Bone marrow (tissue), 2 donors: ENCODE measurements at regions not wholly inside any gene's neighbourhood (a gene's known extent, or its start where the extent isn't known, plus 50 kb on each side); places are given as distances from the start of the nearest gene placed in this dataset.

Experiments used
- DNase-seq, 2 donors: peaks; one replicate each; lab custom pipeline; 2025; lab: John Stamatoyannopoulos, UW

DNA sequence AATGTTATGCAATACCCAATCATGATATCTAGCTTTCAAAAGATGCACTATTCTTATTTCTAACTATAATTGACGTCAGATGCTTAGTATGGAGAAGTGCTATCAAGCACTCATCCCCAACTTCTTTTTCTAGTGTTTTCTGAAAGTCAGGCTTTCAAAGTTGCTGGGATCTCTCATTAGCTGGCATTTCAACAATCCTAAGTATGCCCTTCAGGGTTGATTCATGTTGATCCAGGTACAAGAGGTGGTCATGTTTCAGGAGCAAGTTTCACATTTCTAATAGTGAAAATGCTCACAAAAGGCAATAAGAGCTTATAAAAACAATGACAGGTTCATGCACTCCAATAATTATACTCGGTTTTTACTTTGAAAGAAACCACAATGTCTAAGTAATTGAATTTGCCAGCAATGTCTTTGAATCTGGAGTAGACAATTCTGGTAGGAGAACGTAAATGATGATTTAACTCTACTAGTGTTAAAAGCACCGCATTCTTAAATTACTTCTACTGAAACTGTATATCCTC, 193.7 kb upstream of the KHDRBS2 start:
- no peak for DNase-seq

GRCh38 chr6:62474793-62475192, 188.8 kb upstream of the KHDRBS2 start:
- DNase-seq, result no peak

DNA sequence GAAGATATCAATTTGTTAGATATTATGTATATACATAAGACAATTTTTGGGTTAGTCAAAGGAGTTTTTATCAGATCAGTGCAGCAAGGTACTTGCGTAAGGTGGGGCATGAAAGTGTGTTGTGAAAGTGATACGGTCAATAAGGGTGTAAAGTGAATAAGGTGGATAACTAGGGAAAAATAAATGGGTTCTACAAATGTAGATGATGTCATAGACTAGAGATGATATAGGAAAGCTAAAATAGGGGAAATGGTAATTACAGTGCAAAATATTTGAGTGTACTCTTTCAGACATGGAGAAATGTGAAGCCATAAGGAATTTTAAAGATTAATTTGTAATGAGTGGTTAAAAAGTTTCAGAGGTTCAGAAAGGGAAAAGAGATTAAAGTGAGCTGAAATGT, 180.6 kb upstream of the KHDRBS2 start:
- no peak for DNase-seq

DNA sequence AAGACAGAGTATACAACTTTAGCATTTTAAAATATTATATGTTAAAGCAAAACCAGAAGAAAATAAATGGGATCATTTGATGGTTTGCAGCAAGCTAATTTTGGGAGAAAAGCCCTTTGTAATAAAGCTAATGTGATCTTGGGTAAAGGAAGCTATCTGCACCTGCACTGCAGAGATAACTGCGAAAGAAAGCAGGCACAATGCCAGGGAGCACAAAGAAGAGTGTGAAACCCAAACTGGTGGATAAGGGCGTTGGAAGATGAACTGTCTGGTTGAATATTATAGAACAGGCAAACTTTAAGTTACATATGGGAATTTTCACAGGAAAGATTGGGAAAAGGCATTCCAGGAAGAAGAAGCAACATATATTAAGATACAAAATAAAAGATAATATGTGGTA, 179.2 kb upstream of the KHDRBS2 start:
- DNase-seq, result no peak

GRCh38 chr6:62452586-62452985, 166.6 kb upstream of the KHDRBS2 start:
- no peak for DNase-seq

DNA sequence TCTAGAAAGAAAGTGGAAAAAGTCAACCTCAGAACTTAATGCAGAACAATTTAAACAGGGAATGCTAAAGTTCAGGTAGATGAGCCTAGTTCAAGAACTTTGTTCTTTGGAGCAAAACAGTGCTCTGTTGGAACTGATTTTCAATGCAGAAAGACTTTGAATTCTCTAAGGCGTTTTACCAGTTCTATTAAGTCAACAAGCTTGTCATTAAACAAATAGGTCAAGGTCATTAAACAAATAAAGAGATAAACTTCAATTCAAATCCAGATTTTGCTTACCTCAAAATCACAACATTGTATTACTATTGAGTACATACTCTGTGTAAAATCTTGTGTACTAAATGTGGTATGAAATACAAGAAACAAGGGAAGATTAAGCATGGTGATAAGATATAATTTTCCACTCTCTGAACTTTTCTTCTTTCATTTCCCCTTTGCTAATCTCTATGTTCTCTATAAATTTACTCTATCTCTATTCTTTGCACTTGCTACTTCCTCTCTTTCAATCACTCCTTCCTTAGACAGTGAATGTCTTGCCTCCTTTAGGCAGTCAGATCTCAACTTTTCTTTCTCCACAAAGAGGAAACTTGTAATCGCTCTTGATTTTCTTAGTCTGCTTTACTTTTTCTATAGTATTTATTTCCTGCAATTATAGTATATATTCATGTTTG, 160.8 kb upstream of the KHDRBS2 start:
- DNase-seq, result no peak

GRCh38 chr6:62445521-62445920, 159.5 kb upstream of the KHDRBS2 start:
- no peak for DNase-seq

DNA sequence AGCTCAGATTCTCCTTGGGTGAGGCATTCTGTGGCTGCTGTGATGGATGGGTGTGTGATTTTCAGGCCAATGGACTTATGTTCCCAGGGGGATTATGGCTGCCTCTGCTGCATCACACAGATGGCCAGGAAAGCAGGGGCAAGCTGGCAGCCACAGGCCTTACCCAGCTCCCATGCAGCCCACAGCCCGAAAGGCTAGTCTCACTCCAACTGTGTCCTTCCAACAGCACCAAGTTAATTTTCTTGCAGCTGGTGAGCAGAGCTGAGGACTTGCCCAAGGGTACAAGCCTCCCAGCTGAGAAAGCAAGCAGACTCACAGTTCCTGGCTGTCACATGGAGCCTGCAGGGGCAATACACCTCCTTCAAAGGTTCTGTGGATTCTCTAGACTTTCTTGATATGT, 155.2 kb upstream of the KHDRBS2 start:
- no peak for DNase-seq

DNA sequence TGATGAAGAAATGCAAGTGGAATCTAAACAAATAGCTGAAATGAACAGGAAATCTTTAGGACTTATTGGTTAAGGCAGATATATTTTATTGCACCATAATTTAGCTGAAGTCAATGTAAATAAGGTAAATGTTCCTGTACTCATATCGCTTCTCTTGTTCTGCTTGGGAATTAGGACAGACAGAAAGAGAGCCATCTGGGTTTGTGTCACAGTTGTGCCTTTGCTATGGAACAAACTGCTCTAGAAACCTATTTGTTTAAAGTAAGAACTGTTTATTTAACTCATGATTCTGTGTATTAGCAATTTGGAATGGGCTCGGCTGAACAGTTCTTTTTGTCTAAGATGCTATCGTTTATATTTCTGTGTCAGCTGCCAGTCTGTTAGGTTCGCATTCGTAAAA, 143.8 kb upstream of the KHDRBS2 start:
- DNase-seq, result no peak

DNA sequence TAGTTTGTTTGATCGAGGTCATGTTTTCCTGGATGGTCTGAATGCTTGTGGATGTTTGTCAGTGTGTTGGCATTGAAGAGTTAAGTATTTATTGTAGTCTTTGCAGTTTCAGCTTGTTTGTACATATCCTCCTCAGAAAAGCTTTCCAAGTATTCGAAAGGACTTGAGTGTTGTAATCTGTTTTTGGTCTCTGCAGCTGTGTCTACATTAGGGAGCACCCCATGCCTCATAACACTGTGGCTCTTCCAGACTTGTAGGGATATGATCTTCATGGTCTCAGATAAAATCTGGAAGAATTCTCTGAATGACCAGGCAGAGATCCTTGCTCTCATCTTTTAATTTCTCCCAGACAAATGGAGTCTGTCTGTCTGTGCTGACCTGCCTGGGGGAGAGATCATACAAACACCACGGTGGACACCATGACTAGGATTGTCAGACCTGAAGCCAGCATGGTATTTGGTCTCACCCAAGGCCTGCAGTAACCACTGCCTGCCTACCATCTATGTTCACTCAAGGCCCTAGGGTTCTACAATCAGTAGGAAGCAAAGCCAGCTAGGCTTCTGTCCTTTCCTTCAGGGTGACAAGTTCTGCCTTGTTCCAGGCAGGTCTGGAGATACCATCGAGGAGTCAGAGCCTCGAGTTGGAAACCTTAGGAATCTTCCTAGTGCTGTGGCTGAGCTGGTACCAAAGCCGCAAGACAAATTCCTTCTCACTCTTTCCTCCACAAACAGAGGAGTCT, 114.7 kb upstream of the KHDRBS2 start:
- DNase-seq, result no peak

GRCh38 chr6:62393608-62394007, 107.6 kb upstream of the KHDRBS2 start:
- no peak for DNase-seq

GRCh38 chr6:62392291-62392690, 106.3 kb upstream of the KHDRBS2 start:
- no peak for DNase-seq

DNA sequence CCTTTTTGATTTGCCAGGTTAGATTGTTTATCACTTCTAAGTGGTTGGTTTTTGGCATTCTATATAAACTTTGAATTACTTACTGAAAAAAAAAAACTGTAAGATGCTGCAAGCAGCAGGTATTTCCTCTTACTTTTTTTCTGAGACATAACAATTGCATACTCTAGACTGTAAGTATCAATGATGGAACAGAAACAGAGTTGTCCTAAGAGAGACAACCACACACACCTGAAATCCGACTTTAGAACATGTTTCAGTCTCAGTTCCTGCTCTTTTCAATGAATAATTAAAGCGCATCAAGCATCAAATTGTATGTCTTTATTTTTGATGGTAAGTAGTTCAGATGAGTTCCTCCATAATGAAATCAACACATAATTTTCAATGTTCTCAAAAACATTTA, 105.3 kb upstream of the KHDRBS2 start:
- no peak for DNase-seq

GRCh38 chr6:62390401-62390800, 104.4 kb upstream of the KHDRBS2 start:
- DNase-seq, result no peak

GRCh38 chr6:62371453-62372210, 85.6 kb upstream of the KHDRBS2 start:
- DNase-seq, result peak in 1 of 2 donors; percentile 46

DNA sequence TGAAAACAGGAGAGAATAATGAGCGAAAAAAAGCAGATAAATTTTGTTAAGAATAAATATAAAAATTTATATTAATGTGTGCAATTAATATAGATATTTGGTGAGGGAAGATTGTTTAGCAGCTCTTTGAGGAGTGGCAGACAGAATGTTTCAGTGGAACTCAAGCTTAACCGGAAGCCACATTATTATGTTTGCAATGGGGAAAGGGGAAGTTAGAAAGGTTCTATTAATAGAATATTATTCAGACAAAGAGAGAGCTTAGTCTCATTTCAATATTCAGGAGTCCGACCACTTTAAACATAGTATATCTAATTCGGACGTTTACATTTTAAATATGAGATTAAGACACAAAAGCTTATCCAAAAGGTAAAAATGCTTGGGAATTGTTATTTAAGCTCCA, 81.6 kb upstream of the KHDRBS2 start:
- DNase-seq, result peak in 1 of 2 donors; percentile 86

DNA sequence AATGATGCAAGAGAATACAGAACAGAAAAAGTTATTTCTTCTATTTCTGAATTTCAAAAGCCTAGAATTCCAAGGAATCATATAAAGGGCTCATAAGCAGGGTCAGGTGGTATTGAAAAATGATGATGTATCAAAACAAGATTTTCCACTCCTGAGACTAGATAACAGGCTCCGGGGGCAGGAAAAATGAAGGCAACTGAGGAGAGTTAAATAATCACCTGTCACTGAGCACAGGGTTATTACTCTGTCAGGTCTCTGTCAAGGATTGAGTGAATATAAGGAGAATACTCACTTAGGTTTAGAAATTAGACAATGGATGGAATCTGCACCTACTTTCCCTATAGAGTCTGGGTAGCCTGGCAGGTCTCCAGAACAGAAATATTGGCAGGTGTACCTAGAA, 76.1 kb upstream of the KHDRBS2 start:
- no peak for DNase-seq

- DNase-seq, result no peak
These were observed 71.8 kb upstream of the KHDRBS2 start for GRCh38 chr6:62357835-62358234.

GRCh38 chr6:62354261-62354660, 68.2 kb upstream of the KHDRBS2 start:
- DNase-seq, result no peak

DNA sequence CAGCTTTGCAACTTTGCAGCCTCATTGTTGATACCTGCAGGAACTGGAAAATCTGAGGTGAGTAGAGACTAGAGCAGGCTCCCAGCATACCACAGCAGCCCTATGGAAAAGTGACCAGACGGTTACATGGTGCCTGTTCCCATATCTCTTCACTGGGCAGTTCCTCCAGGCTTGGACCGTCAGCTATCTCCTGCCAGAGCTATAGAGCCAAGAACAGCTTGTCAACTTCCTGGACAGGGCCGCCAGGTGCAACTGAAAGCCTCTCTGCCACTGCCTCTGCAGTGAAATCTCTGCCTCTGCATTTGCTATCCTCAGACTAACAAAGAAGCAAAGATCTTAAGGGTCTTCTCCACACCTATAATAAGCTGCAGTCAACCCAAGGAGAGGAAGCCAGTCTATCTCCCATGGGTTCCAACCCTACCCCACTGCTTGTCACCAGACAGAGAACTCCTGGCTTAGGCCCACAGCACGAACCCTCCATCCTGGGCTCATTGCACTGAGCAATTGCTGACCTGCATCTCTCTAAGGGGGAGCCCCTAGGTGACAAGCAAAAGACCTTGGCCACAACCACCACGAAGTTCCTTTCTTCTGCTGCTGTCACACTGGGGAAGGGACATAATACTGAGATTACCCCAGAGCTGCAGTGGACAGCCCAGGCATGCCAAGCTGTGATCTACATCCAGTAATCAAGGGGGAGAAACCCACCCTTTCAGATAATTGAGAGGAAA, 60.1 kb upstream of the KHDRBS2 start:
- no peak for DNase-seq

GRCh38 chr6:62345446-62345845, 59.4 kb upstream of the KHDRBS2 start:
- DNase-seq, result no peak

- no peak for DNase-seq
These were observed 58.8 kb upstream of the KHDRBS2 start for GRCh38 chr6:62344850-62345249.
